KMS-11 (cell line): ENCODE measurements at regions not wholly inside any gene's neighbourhood (a gene's known extent, or its start where the extent isn't known, plus 50 kb on each side); places are given as distances from the start of the nearest gene placed in this dataset.

Experiments
- H2AFZ ChIP-seq: fragments of 200-600 bp; sonication (generic); 2 replicates; pipeline ENCODE4 v1.6.1; 2016; ENCODE audit warnings: antibody characterized with exemption, mixed run types, low read depth
- H3K27ac ChIP-seq: fragments of 200-600 bp; sonication (generic); 2 replicates; pipeline ENCODE4 v1.6.1; 2016; ENCODE audit warnings: mild to moderate bottlenecking, mixed run types
- H3K27me3 ChIP-seq: fragments of 200-600 bp; sonication (generic); 2 replicates; pipeline ENCODE4 v1.6.1; 2017; ENCODE audit warnings: mild to moderate bottlenecking, low read depth, mixed run types, moderate library complexity; ENCODE audit not compliant: insufficient read depth
- H3K36me3 ChIP-seq: fragments of 200-600 bp; sonication (generic); 2 replicates; pipeline ENCODE4 v1.6.1; 2017; ENCODE audit warnings: mild to moderate bottlenecking, mixed run types; ENCODE audit not compliant: insufficient read depth
- H3K4me1 ChIP-seq: fragments of 200-600 bp; sonication (generic); 2 replicates; pipeline ENCODE4 v1.6.1; 2016; ENCODE audit warnings: mild to moderate bottlenecking, low read depth, mixed run types; ENCODE audit not compliant: poor library complexity, severe bottlenecking
- H3K4me2 ChIP-seq: fragments of 200-600 bp; sonication (generic); 2 replicates; pipeline ENCODE4 v1.7.0; 2016; ENCODE audit warnings: mild to moderate bottlenecking, mixed run types
- H3K4me3 ChIP-seq: fragments of 200-600 bp; sonication (generic); IDR thresholded peaks from 2 replicates; pipeline ENCODE4 v1.6.1; 2017; ENCODE audit warnings: low read depth, low read length, mixed read lengths; ENCODE audit not compliant: insufficient read depth
- H3K79me2 ChIP-seq: fragments of 200-600 bp; sonication (generic); 2 replicates; pipeline ENCODE4 v1.6.1; 2016; ENCODE audit warnings: low read depth, mixed run types; ENCODE audit not compliant: insufficient read depth
- H3K9ac ChIP-seq: fragments of 200-600 bp; sonication (generic); 2 replicates; pipeline ENCODE4 v1.6.1; 2016; ENCODE audit warnings: mild to moderate bottlenecking, mixed run types
- H4K20me1 ChIP-seq: fragments of 200-600 bp; sonication (generic); 2 replicates; pipeline ENCODE4 v1.6.1; 2016; ENCODE audit warnings: mild to moderate bottlenecking, mixed run types; ENCODE audit not compliant: insufficient read depth
- CTCF ChIP-seq: fragments of 200-600 bp; sonication (generic); conservative IDR thresholded peaks from 2 replicates; pipeline ENCODE4 v1.6.1; 2017; ENCODE audit warnings: low read depth, mild to moderate bottlenecking, antibody characterized with exemption, low read length, moderate library complexity, mixed read lengths

- Histone ChIP-seq H3K9ac (no peak overlapping the region), H3K4me2 (no peak overlapping the region), H3K4me3 (no peak overlapping the region), H3K27ac (no peak overlapping the region), H2AFZ (no peak overlapping the region), H3K79me2 (no peaks in the 10 kb centered on the region), H3K27me3 (no peaks in the 10 kb centered on the region), H4K20me1 (no peaks in the 10 kb centered on the region), H3K36me3 (no peaks in the 10 kb centered on the region), H3K4me1 (no peaks in the 10 kb centered on the region)
- no peak for TF ChIP-seq CTCF
Measured at GRCh38 chr18:25880441-25880840, 210.0 kb downstream of the SS18 start.

- TF ChIP-seq CTCF = no peak
- Histone ChIP-seq H2AFZ (no peak overlapping the region), H3K79me2 (no peaks in the 10 kb centered on the region), H3K4me3 (no peak overlapping the region), H3K27me3 (no peaks in the 10 kb centered on the region), H3K9ac (no peak overlapping the region), H4K20me1 (no peaks in the 10 kb centered on the region), H3K4me2 (no peak overlapping the region), H3K27ac (no peak overlapping the region), H3K4me1 (no peaks in the 10 kb centered on the region), H3K36me3 (no peaks in the 10 kb centered on the region)
Measured at GRCh38 chr18:25876330-25876948, 214.0 kb downstream of the SS18 start.

- Histone ChIP-seq H3K4me2 (no peak overlapping the region), H3K36me3 (no peaks in the 10 kb centered on the region), H3K9ac (no peak overlapping the region), H3K27ac (no peak overlapping the region), H3K4me1 (no peaks in the 10 kb centered on the region), H3K27me3 (no peaks in the 10 kb centered on the region), H3K4me3 (no peak overlapping the region), H2AFZ (no peak overlapping the region), H4K20me1 (no peaks in the 10 kb centered on the region), H3K79me2 (no peaks in the 10 kb centered on the region)
- TF ChIP-seq CTCF = no peak
Measured at GRCh38 chr18:25875551-25876240, 214.7 kb downstream of the SS18 start.

- Histone ChIP-seq H3K4me2 (no peak overlapping the region), H3K36me3 (no peaks in the 10 kb centered on the region), H2AFZ (no peak overlapping the region), H3K79me2 (no peaks in the 10 kb centered on the region), H3K27me3 (no peaks in the 10 kb centered on the region), H3K4me1 (no peaks in the 10 kb centered on the region), H3K4me3 (no peak overlapping the region), H3K9ac (no peak overlapping the region), H3K27ac (no peak overlapping the region), H4K20me1 (no peaks in the 10 kb centered on the region)
- no peak for TF ChIP-seq CTCF
Measured at GRCh38 chr18:25873833-25874232, 216.6 kb downstream of the SS18 start.
